Common myeloid progenitor, CD34-positive (primary cell): ENCODE measurements at regions not wholly inside any gene's neighbourhood (a gene's known extent, or its start where the extent isn't known, plus 50 kb on each side); places are given as distances from the start of the nearest gene placed in this dataset.

Experiments
- CTCF ChIA-PET: fragments of 350-600 bp; sonication (Branson Sonifier 250); formaldehyde crosslinking; loops from one replicate; lab custom pipeline; 2021; ENCODE audit warnings: antibody characterized with exemption; lab: Charles Lee
- POLR2A ChIA-PET: fragments of 350-600 bp; sonication (Branson Sonifier 250); formaldehyde crosslinking; loops from one replicate; lab custom pipeline; 2021; ENCODE audit warnings: antibody characterized with exemption; lab: Charles Lee
- DNase-seq, 3 donors: peaks; one replicate each; pipeline versions ENCODE4 v3.0.0 to v3.0.0-alpha.2; 2013
- H3K27ac ChIP-seq, 2 experiments: 1 replicate in 1 of 2; 2 replicates in 1 of 2; pipeline ENCODE4 v1.7.0; 2013; ENCODE audit warnings: inconsistent platforms in 2 of 2, low read length in 2 of 2, mild to moderate bottlenecking in 2 of 2, low read depth in 1 of 2, moderate library complexity in 1 of 2; ENCODE audit not compliant: severe bottlenecking in 2 of 2, insufficient read depth in 1 of 2, poor library complexity in 1 of 2
- H3K27me3 ChIP-seq, 5 experiments: replicated peaks in 2 of 5; 1 replicate in 3 of 5; 2 replicates in 2 of 5; pipeline versions ENCODE4 v1.6.1 to v1.7.0; 2013; ENCODE audit warnings: low read length in 4 of 5, mild to moderate bottlenecking in 2 of 5, moderate library complexity in 2 of 5, inconsistent platforms in 1 of 5; ENCODE audit not compliant: insufficient read depth in 5 of 5, control insufficient read depth in 4 of 5
- H3K36me3 ChIP-seq, 4 experiments: 1 replicate in 2 of 4; 2 replicates in 2 of 4; pipeline versions ENCODE4 v1.6.1 to v1.7.0; 2013; ENCODE audit warnings: low read length in 3 of 4, control low read depth in 1 of 4, mild to moderate bottlenecking in 1 of 4; ENCODE audit not compliant: control insufficient read depth in 4 of 4, insufficient read depth in 4 of 4
- H3K4me1 ChIP-seq, 4 experiments: 1 replicate in 3 of 4; 2 replicates in 1 of 4; pipeline versions ENCODE4 v1.6.1 to v1.7.1; 2013; ENCODE audit warnings: low read length in 3 of 4, mild to moderate bottlenecking in 3 of 4, control low read depth in 1 of 4, inconsistent platforms in 1 of 4, moderate library complexity in 1 of 4; ENCODE audit not compliant: control insufficient read depth in 4 of 4, insufficient read depth in 4 of 4; ENCODE audit errors: control extremely low read depth in 1 of 4
- H3K4me3 ChIP-seq, 7 experiments: 1 replicate in 4 of 7; 2 replicates in 3 of 7; pipeline versions ENCODE4 v1.5.1 to v1.7.0; 2013; ENCODE audit warnings: mild to moderate bottlenecking in 7 of 7, low read length in 6 of 7, moderate library complexity in 6 of 7, inconsistent platforms in 2 of 7, low read depth in 2 of 7, control low read depth in 1 of 7; ENCODE audit not compliant: insufficient read depth in 4 of 7, control insufficient read depth in 1 of 7; ENCODE audit errors: extremely low read depth in 1 of 7
- H3K9me3 ChIP-seq, 5 experiments: 1 replicate in 4 of 5; 2 replicates in 1 of 5; pipeline versions ENCODE4 v1.6.1 to v1.7.1; 2013; ENCODE audit warnings: low read length in 4 of 5, mild to moderate bottlenecking in 2 of 5, inconsistent platforms in 1 of 5, low read depth in 1 of 5, moderate library complexity in 1 of 5; ENCODE audit not compliant: control insufficient read depth in 4 of 5, insufficient read depth in 2 of 5; ENCODE audit errors: control extremely low read depth in 1 of 5
- WGBS: methylation state at CpG from one replicate; pipeline ENCODE4 v1.1.5; 2013; ENCODE audit not compliant: insufficient coverage; 5-methylcytosine and 5-hydroxymethylcytosine counted together

DNA sequence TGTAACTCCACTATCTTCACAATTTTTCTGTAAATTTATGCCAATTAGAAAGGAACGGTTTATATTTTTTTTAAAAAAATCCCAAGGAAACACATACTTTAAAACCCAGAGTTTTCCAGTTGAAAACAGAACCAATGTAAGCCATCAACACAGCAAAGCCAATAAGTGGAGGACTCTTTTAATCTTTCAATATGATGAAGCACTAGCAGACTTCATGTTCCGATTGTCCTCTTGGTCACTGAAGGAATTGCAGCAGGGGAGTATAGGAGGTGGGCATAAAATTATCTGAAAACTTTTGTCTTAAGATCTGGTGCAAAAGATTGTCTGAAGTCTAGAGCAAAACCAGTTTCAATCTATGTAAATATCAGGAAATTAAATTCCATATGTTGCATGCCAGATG lies 102.1 kb upstream of the PAPPA start:
- no peaks in the 10 kb centered on the region for H3K4me1 ChIP-seq
- CTCF ChIA-PET, result no interaction called here
- no peaks in the 10 kb centered on the region for H3K36me3 ChIP-seq
- DNase-seq, result no peak
- H3K9me3 ChIP-seq, result no peaks in the 10 kb centered on the region
- no CpG with 5 or more reads among the region's 2 CpGs for WGBS
- H3K4me3 ChIP-seq, result no peak overlapping the region
- no peaks in the 10 kb centered on the region for H3K27me3 ChIP-seq
- POLR2A ChIA-PET, result no interaction called here
- no peak overlapping the region for H3K27ac ChIP-seq

DNA sequence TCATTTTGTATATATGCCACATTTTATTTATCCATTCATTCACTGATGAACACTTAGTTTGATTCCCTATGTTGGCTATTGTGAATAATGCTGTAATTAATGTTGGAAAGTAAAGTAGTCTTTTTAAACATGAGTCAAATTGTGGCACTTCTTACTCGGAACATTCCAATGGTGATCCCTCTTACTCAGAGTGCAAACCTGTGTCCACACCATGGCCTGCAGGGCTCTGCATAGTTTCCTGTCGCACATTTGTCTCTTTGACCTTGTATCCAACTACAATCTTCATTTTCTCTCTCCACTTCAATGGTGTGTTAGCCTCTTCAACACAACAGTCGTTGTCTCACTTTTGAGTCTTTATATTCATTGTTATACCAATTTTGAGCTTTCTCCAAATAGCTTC lies 98.1 kb upstream of the PAPPA start:
- CTCF ChIA-PET, result no interaction called here
- H3K4me3 ChIP-seq, result no peak overlapping the region

DNA sequence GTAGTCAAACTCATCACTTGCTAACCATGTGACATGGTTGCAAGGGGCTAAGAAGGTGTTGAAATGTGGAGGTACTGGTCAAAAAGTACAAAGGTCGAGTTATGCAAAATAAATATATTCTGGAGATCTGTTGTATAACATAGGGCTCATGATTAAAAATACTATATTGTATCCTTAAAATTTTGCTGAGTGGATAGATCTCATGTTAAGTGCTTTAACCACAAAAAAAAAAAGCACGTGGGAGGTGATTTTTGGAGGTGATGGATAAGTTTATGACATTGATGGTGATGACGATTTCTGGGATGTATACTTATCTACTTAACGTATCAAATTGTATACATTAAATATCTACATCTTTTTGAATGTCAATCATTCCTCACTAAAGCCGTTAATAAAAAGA lies 96.2 kb upstream of the PAPPA start:
- no peak for DNase-seq
- WGBS, result 83% methylated on average over 1 of the region's 5 CpGs
- Histone ChIP-seq H3K4me1 (no peaks in the 10 kb centered on the region), H3K4me3 (no peak overlapping the region), H3K27me3 (no peaks in the 10 kb centered on the region), H3K36me3 (no peaks in the 10 kb centered on the region), H3K27ac (no peak overlapping the region), H3K9me3 (no peaks in the 10 kb centered on the region)
- POLR2A ChIA-PET, result no interaction called here
- CTCF ChIA-PET, result no interaction called here

More for the DNA sequence above, 98.1 kb upstream of the PAPPA start:
- WGBS, result 83% methylated on average over 2 of the region's 3 CpGs
- Histone ChIP-seq H3K9me3 (no peaks in the 10 kb centered on the region), H3K36me3 (no peaks in the 10 kb centered on the region), H3K4me1 (no peaks in the 10 kb centered on the region), H3K27me3 (no peaks in the 10 kb centered on the region), H3K27ac (no peak overlapping the region)
- POLR2A ChIA-PET, result no interaction called here
- no peak for DNase-seq

DNA sequence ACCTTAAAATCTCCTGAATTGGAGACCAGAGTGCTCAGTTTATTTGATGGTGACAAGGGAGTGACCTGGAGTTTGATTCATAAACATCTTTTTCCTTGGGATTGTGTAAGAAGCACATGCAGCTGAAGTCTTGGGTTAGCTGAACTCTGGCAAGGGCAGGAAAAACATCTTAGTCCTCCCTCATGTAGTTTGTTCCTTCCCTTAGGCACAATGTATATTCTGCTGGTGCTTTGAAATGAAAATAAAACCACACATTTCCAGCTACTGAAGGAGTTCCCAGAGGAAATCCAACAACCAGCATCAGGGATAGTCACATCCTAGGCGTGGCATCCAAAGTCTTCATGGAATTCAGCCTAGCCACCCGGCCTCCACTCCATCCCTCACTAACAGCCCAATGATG lies 95.2 kb upstream of the PAPPA start:
- H3K4me1 ChIP-seq, result no peaks in the 10 kb centered on the region
- H3K27me3 ChIP-seq, result no peaks in the 10 kb centered on the region
- POLR2A ChIA-PET, result no interaction called here
- no peaks in the 10 kb centered on the region for H3K36me3 ChIP-seq
- 94% methylated on average over 2 of the region's 2 CpGs for WGBS
- DNase-seq, result no peak
- CTCF ChIA-PET, result no interaction called here
- H3K27ac ChIP-seq, result no peak overlapping the region
- no peaks in the 10 kb centered on the region for H3K9me3 ChIP-seq
- no peak overlapping the region for H3K4me3 ChIP-seq

GRCh38 chr9:116059466-116059865 lies 94.1 kb upstream of the PAPPA start:
- H3K27me3 ChIP-seq, result no peaks in the 10 kb centered on the region
- no peak overlapping the region for H3K27ac ChIP-seq
- WGBS, result 100% methylated on average over 1 of the region's 2 CpGs
- H3K9me3 ChIP-seq, result no peaks in the 10 kb centered on the region
- H3K36me3 ChIP-seq, result no peaks in the 10 kb centered on the region
- H3K4me1 ChIP-seq, result no peaks in the 10 kb centered on the region
- no peak for DNase-seq
- ChIA-PET POLR2A (no interaction called here), CTCF (no interaction called here)
- H3K4me3 ChIP-seq, result no peak overlapping the region

DNA sequence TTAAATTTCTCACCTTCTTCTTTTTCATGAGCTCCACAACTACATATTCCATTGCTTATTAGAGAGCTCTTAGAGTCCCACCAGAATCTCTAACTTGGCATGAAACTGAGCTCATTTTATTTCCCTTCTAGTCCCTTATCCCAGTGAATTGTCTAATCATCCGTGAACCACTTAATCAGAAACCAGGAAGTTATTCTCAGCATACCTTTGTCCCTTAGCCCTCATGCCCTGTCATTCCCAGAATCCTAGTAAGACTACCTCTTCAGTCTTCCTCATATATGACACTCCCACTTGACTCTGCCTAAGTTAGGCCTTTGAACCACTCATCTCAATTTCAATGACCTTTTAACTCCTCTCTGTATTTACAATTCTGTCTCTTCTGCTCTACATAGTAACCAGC lies 93.0 kb upstream of the PAPPA start:
- POLR2A ChIA-PET, result no interaction called here
- Histone ChIP-seq H3K4me1 (no peaks in the 10 kb centered on the region), H3K27ac (no peak overlapping the region), H3K9me3 (peaks cover 0 to 2% (median 0%) of the 10 kb centered on the region in 5 experiments), H3K36me3 (no peaks in the 10 kb centered on the region), H3K4me3 (no peak overlapping the region), H3K27me3 (no peaks in the 10 kb centered on the region)
- no peak for DNase-seq
- CTCF ChIA-PET, result no interaction called here
- WGBS, result 94% methylated on average over 1 of the region's 1 CpG

GRCh38 chr9:116061546-116062205 lies 91.9 kb upstream of the PAPPA start:
- ChIA-PET POLR2A (no interaction called here), CTCF (no interaction called here)
- Histone ChIP-seq H3K36me3 (no peaks in the 10 kb centered on the region), H3K9me3 (peaks cover 0 to 2% (median 0%) of the 10 kb centered on the region in 5 experiments), H3K27me3 (no peaks in the 10 kb centered on the region), H3K4me1 (no peaks in the 10 kb centered on the region), H3K27ac (no peak overlapping the region), H3K4me3 (no peak overlapping the region)
- 100% methylated on average over 1 of the region's 2 CpGs for WGBS
- DNase-seq, result no peak
